HG02840 (cell line): ENCODE measurements at regions not wholly inside any gene's neighbourhood (a gene's known extent, or its start where the extent isn't known, plus 50 kb on each side); places are given as distances from the start of the nearest gene placed in this dataset.

ENCODE experiments used
- ATAC-seq: cut with Tn5 transposase; IDR thresholded peaks from one replicate; pipeline ENCODE4 v1.9.1; 2021; ENCODE audit warnings: mild to moderate bottlenecking, moderate library complexity, moderate number of reproducible peaks; ENCODE audit not compliant: unreplicated experiment, low FRiP score

- ATAC-seq, result no peak
These were observed 80.0 kb downstream of the CLDN34 start for GRCh38 chrX:10047133-10047532.

GRCh38 chrX:10047631-10048030 lies 80.5 kb downstream of the CLDN34 start:
- ATAC-seq, result no peak

GRCh38 chrX:10048076-10048475 lies 80.9 kb downstream of the CLDN34 start:
- no peak for ATAC-seq

GRCh38 chrX:10048707-10049106 lies 81.5 kb downstream of the CLDN34 start:
- ATAC-seq, result no peak

DNA sequence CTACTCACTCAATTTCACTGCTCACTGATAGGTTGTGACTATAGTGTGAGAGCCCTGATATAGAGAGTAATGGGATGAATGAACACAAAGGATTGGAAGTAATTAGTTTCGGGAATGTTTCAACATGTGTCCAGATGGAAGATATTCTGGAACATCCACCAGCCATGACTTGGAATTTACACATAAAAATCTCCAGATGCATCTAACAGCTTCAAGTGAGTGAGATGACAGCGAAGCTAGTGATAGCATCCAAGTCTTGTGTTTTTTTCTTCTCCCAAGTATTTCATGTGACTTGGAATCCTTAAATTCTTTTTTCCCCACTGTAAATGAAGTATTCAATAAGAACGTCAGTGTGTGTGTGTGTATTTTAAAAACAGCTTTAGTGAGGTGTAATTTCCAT lies 82.1 kb downstream of the CLDN34 start:
- ATAC-seq, result no peak

GRCh38 chrX:10050481-10050880 lies 83.3 kb downstream of the CLDN34 start:
- no peak for ATAC-seq

DNA sequence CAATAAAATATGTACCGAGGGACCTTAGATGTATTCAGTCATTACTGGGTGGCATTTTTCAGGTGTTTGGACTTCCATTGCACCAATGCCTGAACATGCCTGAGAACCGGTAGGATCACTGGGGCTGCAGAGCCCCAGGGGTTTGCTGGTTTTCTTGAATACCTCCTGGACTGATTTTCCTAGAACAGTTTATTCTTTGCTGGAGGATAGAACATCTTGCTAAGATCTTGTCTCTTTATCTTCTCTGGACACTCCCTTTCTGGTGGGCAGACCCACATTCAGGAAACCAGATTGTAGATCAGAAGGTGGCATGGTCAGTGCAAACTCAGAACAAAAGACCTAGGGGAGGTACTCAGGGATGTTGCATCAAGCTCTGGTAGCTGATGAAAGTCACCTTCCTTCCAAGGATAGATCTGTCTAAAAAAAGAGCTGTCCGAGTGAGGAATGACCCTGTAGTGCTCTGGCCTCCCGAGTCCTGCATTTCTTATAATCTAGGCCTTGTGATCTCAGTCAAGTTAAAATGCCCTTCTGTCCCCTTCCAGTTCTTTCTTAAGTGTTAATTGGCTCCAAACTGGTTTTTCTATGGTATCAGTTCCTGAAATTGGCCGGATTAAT lies 84.8 kb downstream of the CLDN34 start:
- no peak for ATAC-seq

DNA sequence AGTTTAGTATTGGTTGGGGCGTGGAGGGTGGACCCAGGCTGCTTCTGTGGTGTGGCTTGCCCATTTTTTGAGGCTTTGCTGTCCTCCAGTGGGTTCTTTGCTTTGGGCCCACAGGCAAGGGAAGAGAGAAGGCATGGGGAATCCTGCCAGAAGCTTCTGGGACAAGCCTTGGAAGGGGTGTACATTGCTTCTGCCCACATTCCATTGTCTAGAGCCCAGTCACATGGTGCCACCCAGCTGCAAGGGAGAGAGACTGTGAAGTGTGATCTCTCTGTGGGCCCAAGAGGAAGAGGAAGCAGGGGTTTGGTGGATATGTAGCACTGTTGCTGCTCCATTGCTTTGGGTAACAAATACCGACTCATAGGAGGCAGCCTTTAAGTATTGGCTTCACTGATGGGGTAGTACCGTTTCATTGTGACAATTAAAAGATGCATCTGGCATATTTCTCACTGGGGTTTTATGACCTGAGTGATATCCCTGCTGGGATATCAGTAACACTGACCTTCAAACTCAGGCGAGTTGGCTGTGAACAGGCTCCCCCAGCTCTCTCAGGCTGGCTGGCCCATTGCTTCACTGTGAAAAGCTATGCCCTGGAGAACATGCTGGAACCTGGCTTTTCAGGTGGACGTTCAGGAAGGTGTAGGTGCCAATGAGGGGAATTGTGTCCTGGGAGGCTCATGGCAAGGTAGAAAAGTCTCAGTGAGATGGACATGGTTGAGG lies 85.9 kb downstream of the CLDN34 start:
- ATAC-seq, result no peak

GRCh38 chrX:10054396-10054795 lies 87.2 kb downstream of the CLDN34 start:
- ATAC-seq, result no peak

- no peak for ATAC-seq
These were observed 88.3 kb downstream of the CLDN34 start for GRCh38 chrX:10055430-10055829.

- peak; percentile 46 for ATAC-seq
These were observed 94.4 kb upstream of the CLCN4 start for GRCh38 chrX:10062352-10062751.

GRCh38 chrX:10062980-10063379 lies 93.8 kb upstream of the CLCN4 start:
- no peak for ATAC-seq

DNA sequence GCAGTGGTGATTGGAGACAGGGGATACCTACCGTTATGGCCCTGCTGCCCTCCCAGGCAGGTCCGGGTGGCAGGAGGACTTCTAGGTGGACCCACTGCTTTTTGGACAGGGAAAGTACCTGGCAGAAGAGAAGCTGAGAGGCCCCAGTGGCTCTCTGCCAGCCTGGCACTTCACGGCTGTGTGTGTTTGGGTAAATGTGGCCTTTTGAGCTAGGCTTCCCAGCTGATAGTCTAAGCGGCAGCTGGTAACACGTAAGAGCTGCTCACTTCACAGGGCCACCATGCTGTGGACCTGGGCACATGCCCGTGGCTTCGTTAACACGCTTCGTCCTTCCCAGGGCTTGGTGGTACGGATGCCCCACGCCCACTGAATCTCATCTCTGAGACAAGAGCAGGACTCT lies 92.0 kb upstream of the CLCN4 start:
- no peak for ATAC-seq

DNA sequence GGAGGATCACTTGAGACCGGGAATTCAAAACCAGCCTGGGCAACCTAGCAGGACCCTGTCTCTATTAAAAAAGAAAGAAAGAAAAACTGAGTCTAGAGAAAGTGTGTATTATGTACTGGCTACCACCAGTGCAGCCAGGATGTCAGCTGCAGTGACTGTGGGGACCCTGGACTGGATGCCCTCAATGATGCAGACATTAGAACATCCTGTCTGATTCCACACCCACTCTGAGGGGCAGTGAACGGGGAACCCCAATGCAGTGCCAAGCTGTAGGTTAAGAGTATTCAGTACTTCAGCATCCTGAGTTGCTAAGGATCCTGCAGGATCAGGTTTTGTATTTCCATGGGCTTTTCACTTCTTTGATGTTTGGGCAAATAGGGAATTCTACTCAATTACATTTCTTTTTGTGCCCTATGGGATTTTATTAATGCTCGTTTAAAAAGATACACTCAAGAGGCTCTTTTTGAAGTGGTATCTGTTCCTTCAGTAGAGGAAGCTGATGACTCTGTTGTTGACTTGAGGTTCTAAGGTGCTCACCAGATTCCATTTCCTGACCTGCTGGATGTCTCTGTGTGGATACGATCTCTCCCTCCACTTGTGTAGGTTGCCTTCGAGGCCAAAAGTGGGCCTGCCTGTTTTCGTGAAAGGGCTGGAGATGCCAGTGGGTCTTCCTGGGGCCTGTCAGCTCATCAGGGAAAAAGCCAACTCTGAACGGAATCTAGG lies 85.9 kb upstream of the CLCN4 start:
- no peak for ATAC-seq

DNA sequence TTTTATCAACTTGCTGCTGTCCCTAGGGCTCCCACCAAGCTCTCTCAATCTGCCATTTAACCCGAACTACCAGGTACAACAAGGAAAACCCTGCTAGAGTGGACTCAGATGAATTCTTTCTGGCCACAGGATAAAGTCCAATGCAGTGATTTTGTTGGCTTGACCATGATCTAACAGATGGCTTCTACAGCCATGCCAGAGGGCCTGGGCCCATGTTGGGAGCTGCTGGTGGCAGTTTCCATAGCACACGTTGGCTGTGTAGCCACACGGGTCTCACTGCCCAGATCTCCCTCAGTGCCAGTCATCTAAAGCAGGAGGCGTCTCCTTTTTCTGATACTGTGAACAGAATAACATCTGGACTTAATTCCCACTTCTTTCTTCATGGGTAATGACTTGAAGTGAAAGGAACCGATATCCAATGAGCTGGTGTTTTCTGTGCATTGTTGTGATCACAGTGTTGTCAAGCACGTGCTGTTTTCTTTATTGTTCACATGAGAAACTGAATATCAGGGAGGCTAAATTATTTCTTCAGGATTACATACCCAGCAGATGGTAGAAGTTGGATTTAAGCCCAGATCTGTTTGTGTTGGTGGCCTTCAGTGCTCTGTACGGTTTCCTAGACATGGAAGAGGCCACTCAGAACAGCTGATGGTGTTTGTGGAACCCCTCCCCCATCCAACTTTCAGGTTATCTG lies 85.2 kb upstream of the CLCN4 start:
- no peak for ATAC-seq

DNA sequence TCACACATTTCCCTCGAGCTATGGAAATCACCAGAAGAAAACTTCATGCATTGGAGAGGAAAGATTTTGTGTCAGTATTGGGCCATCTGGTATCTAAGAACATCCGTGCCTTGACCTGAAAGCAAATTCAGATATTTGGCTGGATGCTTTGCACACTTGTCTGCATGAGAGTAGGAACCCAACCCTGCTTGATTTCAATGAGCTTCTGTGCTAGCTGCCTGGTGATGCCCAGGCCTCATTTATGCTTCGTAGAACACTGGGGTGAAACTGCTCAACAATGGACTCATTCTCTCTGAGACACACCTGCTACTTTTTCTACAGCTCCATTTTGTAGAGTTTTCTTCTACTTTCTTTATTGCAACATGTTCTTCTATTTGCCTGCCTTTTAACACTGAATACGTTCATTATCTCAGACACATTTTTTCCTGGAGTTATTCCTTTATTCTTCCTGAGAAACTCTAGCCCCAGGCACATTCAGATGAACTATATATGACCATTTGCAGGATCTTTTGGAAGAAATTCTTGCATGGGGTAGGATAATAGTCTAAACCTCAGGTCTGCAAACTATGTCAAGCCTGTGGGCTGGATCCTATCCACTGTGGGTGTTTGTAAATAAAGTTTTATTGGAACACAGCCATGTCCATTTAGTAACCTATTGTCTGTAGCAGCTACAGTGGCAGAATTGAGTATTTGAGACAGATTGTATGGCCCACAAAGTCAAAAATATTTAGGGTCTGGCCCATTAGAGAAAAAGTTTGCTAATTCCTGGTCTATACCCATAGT lies 83.8 kb upstream of the CLCN4 start:
- ATAC-seq, result no peak

GRCh38 chrX:10073671-10074070 lies 83.1 kb upstream of the CLCN4 start:
- no peak for ATAC-seq

- no peak for ATAC-seq
These were observed 82.4 kb upstream of the CLCN4 start for GRCh38 chrX:10074241-10074941.

- no peak for ATAC-seq
These were observed 80.0 kb upstream of the CLCN4 start for GRCh38 chrX:10076765-10077164.
